GM12878 (cell line): ENCODE measurements at regions not wholly inside any gene's neighbourhood (a gene's known extent, or its start where the extent isn't known, plus 50 kb on each side); places are given as distances from the start of the nearest gene placed in this dataset.

ENCODE experiments used
- ATAC-seq: fragments of 200-7000 bp; cut with Tn5 transposase; 3 replicates; pipeline ENCODE4 v1.9.1; 2020; ENCODE audit warnings: mild to moderate bottlenecking, moderate library complexity
- BruUV-seq: library from RNA; stranded (reverse); fragments of 400-500 nt; replicated peaks from 2 replicates; lab custom pipeline; 2021; lab: Mats Ljungman, UMichigan
- CTCF ChIA-PET: fragments of 300-600 bp; sonication (Branson Sonifier 250); formaldehyde crosslinking; extraction: SDS; loops from one replicate; lab custom pipeline; 2021; ENCODE audit warnings: inconsistent platforms; lab: Yijun Ruan, JAX
- POLR2A ChIA-PET: fragments of 350-600 bp; formaldehyde crosslinking; extraction: SDS; loops from one replicate; lab custom pipeline; 2021; ENCODE audit warnings: inconsistent platforms; lab: Charles Lee
- RAD21 ChIA-PET: fragments of 300-600 bp; sonication (Branson Sonifier 250); formaldehyde crosslinking; loops from one replicate; lab custom pipeline; 2023; ENCODE audit warnings: antibody characterized with exemption; ENCODE audit not compliant: unreplicated experiment; lab: Charles Lee
- SMC1A ChIA-PET: fragments of 300-600 bp; sonication (Branson Sonifier 250); formaldehyde crosslinking; loops from one replicate; lab custom pipeline; 2023; ENCODE audit not compliant: unreplicated experiment, uncharacterized antibody; lab: Charles Lee
- DNase-seq: peaks from one replicate; pipeline ENCODE4 v3.0.0-alpha.2; 2011; ENCODE audit warnings: low read depth, low spot score
- FAIRE-seq: peaks from 3 replicates; lab custom pipeline; 2011; peaks lifted over from hg19 to GRCh38; lab: Jason Lieb, UNC
- H2AFZ ChIP-seq: 2 replicates; pipeline ENCODE4 v1.6.0; 2011; ENCODE audit warnings: low read depth, low read length, control low read depth; ENCODE audit not compliant: control insufficient read depth
- H3K27ac ChIP-seq: 2 replicates; pipeline ENCODE4 v1.5.1; 2011; ENCODE audit warnings: control low read depth; ENCODE audit not compliant: control insufficient read depth, insufficient read depth
- H3K27me3 ChIP-seq, 2 experiments: replicated peaks in 1 of 2; 2 replicates each; pipeline versions ENCODE4 v1.6.0 to v1.6.1; 2011; ENCODE audit warnings: low read length in 1 of 2; ENCODE audit not compliant: control insufficient read depth in 2 of 2, insufficient read depth in 2 of 2
- H3K36me3 ChIP-seq, 2 experiments: 2 replicates each; pipeline ENCODE4 v1.5.1; 2011; ENCODE audit warnings: low read length in 1 of 2; ENCODE audit not compliant: control insufficient read depth in 2 of 2, insufficient read depth in 2 of 2
- H3K4me1 ChIP-seq: 2 replicates; pipeline ENCODE4 v1.6.1; 2011; ENCODE audit warnings: mild to moderate bottlenecking, low read length, moderate library complexity, mixed read lengths; ENCODE audit not compliant: control insufficient read depth, insufficient read depth
- H3K4me2 ChIP-seq: 2 replicates; pipeline ENCODE4 v1.6.0; 2011; ENCODE audit warnings: control low read depth; ENCODE audit not compliant: control insufficient read depth, insufficient read depth
- H3K4me3 ChIP-seq: fragments of 200-600 bp; sonication (generic); 2 replicates; pipeline ENCODE4 v1.5.1; 2016
- H3K79me2 ChIP-seq: 2 replicates; pipeline ENCODE4 v1.6.0; 2011; ENCODE audit warnings: low read length; ENCODE audit not compliant: control insufficient read depth, insufficient read depth
- H3K9ac ChIP-seq: 2 replicates; pipeline ENCODE4 v1.8.0; 2011; ENCODE audit warnings: low read length, control low read depth, mixed read lengths; ENCODE audit not compliant: control insufficient read depth, insufficient read depth
- H3K9me3 ChIP-seq: replicated peaks from 3 replicates; pipeline ENCODE4 v1.5.1; 2011; ENCODE audit warnings: mild to moderate bottlenecking, low read length; ENCODE audit not compliant: control insufficient read depth, insufficient read depth
- H4K20me1 ChIP-seq: 2 replicates; pipeline ENCODE4 v1.6.0; 2011; ENCODE audit not compliant: control insufficient read depth, insufficient read depth
- ASH2L ChIP-seq: fragments of 300-600, 200-600 bp; sonication (generic); IDR thresholded peaks from 2 replicates; pipeline ENCODE4 v1.6.1; 2017; ENCODE audit warnings: low read depth, mild to moderate bottlenecking, borderline replicate concordance
- BCL11A ChIP-seq: IDR thresholded peaks from 2 replicates; pipeline ENCODE4 v1.6.1; 2011; ENCODE audit warnings: low read depth, low read length
- BRCA1 ChIP-seq: IDR thresholded peaks from 2 replicates; pipeline ENCODE4 v1.6.1; 2011; ENCODE audit warnings: low read depth, low read length, improper control_type of control experiment
- CREB1 ChIP-seq: IDR thresholded peaks from 2 replicates; pipeline ENCODE4 v1.6.1; 2012; ENCODE audit warnings: low read depth, mild to moderate bottlenecking, inconsistent platforms
- CTCF ChIP-seq, 3 experiments: IDR thresholded peaks in 2 of 3; conservative IDR thresholded peaks in 1 of 3; 2 replicates each; pipeline ENCODE4 v1.5.1; 2011; ENCODE audit warnings: low read depth in 3 of 3, low read length in 3 of 3, mild to moderate bottlenecking in 3 of 3, control low read depth in 2 of 3, moderate library complexity in 2 of 3, inconsistent platforms in 1 of 3, mixed read lengths in 1 of 3; ENCODE audit not compliant: control insufficient read depth in 2 of 3, insufficient read depth in 1 of 3; ENCODE audit errors: extremely low read depth in 1 of 3
- HDAC2 ChIP-seq: fragments of 200-600 bp; sonication (generic); IDR thresholded peaks from 2 replicates; pipeline ENCODE4 v1.6.1; 2017
- JUNB ChIP-seq: IDR thresholded peaks from 2 replicates; pipeline ENCODE4 v1.6.1; 2016; ENCODE audit warnings: antibody characterized with exemption, mild to moderate bottlenecking
- LARP7 ChIP-seq: fragments of 450-650 bp; IDR thresholded peaks from 2 replicates; pipeline ENCODE4 v1.6.1; 2017; ENCODE audit warnings: mild to moderate bottlenecking
- MLLT1 ChIP-seq: fragments of 450-650 bp; IDR thresholded peaks from 2 replicates; pipeline ENCODE4 v1.6.1; 2016; ENCODE audit warnings: mild to moderate bottlenecking
- MYB ChIP-seq: fragments of 150-350 bp; IDR thresholded peaks from 2 replicates; pipeline ENCODE4 v1.6.1; 2014; ENCODE audit warnings: mild to moderate bottlenecking, low read depth, low read length, borderline replicate concordance
- NBN ChIP-seq: fragments of 450-650 bp; IDR thresholded peaks from 2 replicates; pipeline ENCODE4 v1.6.1; 2016
- PKNOX1 ChIP-seq: fragments of 450-650 bp; IDR thresholded peaks from 2 replicates; pipeline ENCODE4 v1.6.1; 2016; ENCODE audit warnings: mild to moderate bottlenecking
- PML ChIP-seq: IDR thresholded peaks from 2 replicates; pipeline ENCODE4 v1.6.1; 2012; ENCODE audit warnings: low read length, inconsistent platforms
- RUNX3 ChIP-seq: IDR thresholded peaks from 2 replicates; pipeline ENCODE4 v1.6.1; 2012; ENCODE audit warnings: low read length, inconsistent platforms
- SIX5 ChIP-seq: IDR thresholded peaks from 2 replicates; pipeline ENCODE4 v1.6.1; 2011; ENCODE audit warnings: mild to moderate bottlenecking, low read depth, low read length, moderate library complexity; ENCODE audit not compliant: severe bottlenecking
- SRF ChIP-seq, 2 experiments: IDR thresholded peaks; 2 replicates each; pipeline ENCODE4 v1.6.1; 2011; ENCODE audit warnings: low read depth in 2 of 2, low read length in 2 of 2, mild to moderate bottlenecking in 1 of 2, moderate library complexity in 1 of 2
- STAT3 ChIP-seq: IDR thresholded peaks from 2 replicates; pipeline ENCODE4 v1.6.1; 2011; ENCODE audit warnings: low read depth, low read length, improper control_type of control experiment
- ZNF217 ChIP-seq: fragments of 450-650 bp; IDR thresholded peaks from 2 replicates; pipeline ENCODE4 v1.6.1; 2017; ENCODE audit warnings: antibody characterized with exemption, mild to moderate bottlenecking
- WGBS: methylation state at CpG from one replicate; pipeline ENCODE4 v1.1.6; 2016; ENCODE audit warnings: low lambda C conversion rate; ENCODE audit not compliant: insufficient replicate concordance, insufficient coverage; ENCODE audit errors: missing lambda C conversion rate; 5-methylcytosine and 5-hydroxymethylcytosine counted together
- in situ Hi-C: fragments of 300-500 bp; cut with MboI; formaldehyde crosslinking; loops from 9 replicates; pipeline ENCODE4 v1.14.3; 2018; ENCODE audit warnings: mixed read lengths
- intact Hi-C: fragments of 100-400 bp; cut with micrococcal nuclease; formaldehyde crosslinking; loops from one replicate; pipeline ENCODE4 v1.14.2; 2022; ENCODE audit not compliant: unreplicated experiment

GRCh38 chr21:23968722-23969647, 1638.3 kb downstream of the MRPL39 start:
- in situ Hi-C loops (no loop called here), intact Hi-C loops (loop anchor here (1.0 to 5.0 kb wide), 3 partner anchors 32 to 837 kb away; no protein-coding TSS in a partner anchor)
- ChIA-PET CTCF (interaction anchor here (0.6 to 2.5 kb wide), 10 partner anchors 9 to 1338 kb away, joined by 3 to 10 read pairs (median 3); no protein-coding TSS in a partner anchor), RAD21 (interaction anchor here (0.6 to 1.0 kb wide), 2 partner anchors 15 to 57 kb away, joined by 3 read pairs; no protein-coding TSS in a partner anchor), POLR2A (no interaction called here), SMC1A (interaction anchor here (1.0 to 1.5 kb wide), 3 partner anchors 33 to 1345 kb away, joined by 3 to 5 read pairs (median 3); no protein-coding TSS in a partner anchor)
- Histone ChIP-seq H3K79me2 (no peaks in the 10 kb centered on the region), H4K20me1 (no peaks in the 10 kb centered on the region), H3K27ac (no peak overlapping the region), H3K36me3 (no peaks in the 10 kb centered on the region), H3K9ac (no peak overlapping the region), H3K27me3 (no peaks in the 10 kb centered on the region), H2AFZ (no peak overlapping the region), H3K9me3 (no peaks in the 10 kb centered on the region), H3K4me1 (no peaks in the 10 kb centered on the region), H3K4me2 (no peak overlapping the region; the same call in 1 of the 2 replicates), H3K4me3 (no peak overlapping the region)
- FAIRE-seq (peak; percentile 47), ATAC-seq (peak; percentile 94), DNase-seq (peak; percentile 46)
- 4% methylated on average over 16 of the region's 16 CpGs for WGBS
- no TSS peak for BruUV-seq
- TF ChIP-seq NBN (no peak), STAT3 (no peak), RUNX3 (peak; percentile 38; the same call in 1 of the 2 replicates), SRF (IDR thresholded peaks at IDR 0.05; ENCODE audit: low read depth in 2 of 2, low read length in 2 of 2) (no peak), MYB (no peak), CREB1 (no peak), ASH2L (no peak), BRCA1 (no peak), HDAC2 (no peak), BCL11A (no peak), LARP7 (no peak), PKNOX1 (peak; percentile 60; the same call in 1 of the 2 replicates), PML (no peak), SIX5 (no peak), ZNF217 (no peak), MLLT1 (no peak), JUNB (no peak), CTCF (IDR thresholded peaks at IDR 0.05 in 2 of 3, conservative IDR thresholded peaks at IDR 0.05 in 1 of 3; ENCODE audit: control insufficient read depth in 2 of 3, extremely low read depth in 1 of 3, insufficient read depth in 1 of 3, low read depth in 3 of 3, low read length in 3 of 3) (peak; percentile 59 to 73 (median 59); a peak in 5 of 6 replicates)
